GM18517 (cell line): ENCODE measurements at regions not wholly inside any gene's neighbourhood (a gene's known extent, or its start where the extent isn't known, plus 50 kb on each side); places are given as distances from the start of the nearest gene placed in this dataset.
A peak's percentile ranks its signal among the peaks of the same experiment; 100 is the strongest.
"Not testable (repeated sequence)": the region's sequence is repeated elsewhere in the genome, so short reads cannot be mapped to it uniquely, and the experiment has no call there.

ENCODE experiments used
- ATAC-seq: cut with Tn5 transposase; IDR thresholded peaks from one replicate; pipeline ENCODE4 v1.9.1; 2021; ENCODE audit warnings: mild to moderate bottlenecking, moderate library complexity; ENCODE audit not compliant: unreplicated experiment

DNA sequence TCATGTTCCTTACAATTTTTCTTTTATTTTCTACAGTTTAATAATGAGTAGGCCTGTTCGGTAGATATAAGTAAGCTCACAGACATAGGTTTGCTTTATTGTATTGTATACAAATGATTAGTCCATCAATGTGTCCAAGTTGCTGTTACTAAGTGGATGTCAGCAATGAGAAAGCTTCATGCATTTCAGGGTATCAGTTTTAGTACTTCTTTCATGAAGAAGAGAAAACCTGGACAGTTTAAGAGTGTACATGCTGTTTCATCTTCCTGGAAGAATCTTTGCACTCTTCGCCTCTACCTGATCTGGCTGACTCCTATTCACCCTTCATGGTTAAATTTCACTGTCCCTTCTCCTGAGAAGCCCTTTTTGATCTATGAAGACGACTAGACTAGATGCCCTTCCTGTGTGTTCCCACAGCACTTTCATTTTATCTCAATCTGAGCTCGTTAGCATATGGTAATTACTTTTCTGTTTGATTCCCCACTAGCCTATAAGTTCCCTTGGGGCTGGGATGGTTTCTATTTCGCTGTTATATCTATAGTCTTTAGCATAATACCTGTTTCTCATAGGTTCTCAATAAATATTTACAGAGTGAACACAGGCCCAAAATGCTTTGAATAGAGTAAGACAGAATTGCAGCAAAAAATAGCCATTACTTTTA lies 70.7 kb downstream of the CETN3 start:
- ATAC-seq, result peak; percentile 95

DNA sequence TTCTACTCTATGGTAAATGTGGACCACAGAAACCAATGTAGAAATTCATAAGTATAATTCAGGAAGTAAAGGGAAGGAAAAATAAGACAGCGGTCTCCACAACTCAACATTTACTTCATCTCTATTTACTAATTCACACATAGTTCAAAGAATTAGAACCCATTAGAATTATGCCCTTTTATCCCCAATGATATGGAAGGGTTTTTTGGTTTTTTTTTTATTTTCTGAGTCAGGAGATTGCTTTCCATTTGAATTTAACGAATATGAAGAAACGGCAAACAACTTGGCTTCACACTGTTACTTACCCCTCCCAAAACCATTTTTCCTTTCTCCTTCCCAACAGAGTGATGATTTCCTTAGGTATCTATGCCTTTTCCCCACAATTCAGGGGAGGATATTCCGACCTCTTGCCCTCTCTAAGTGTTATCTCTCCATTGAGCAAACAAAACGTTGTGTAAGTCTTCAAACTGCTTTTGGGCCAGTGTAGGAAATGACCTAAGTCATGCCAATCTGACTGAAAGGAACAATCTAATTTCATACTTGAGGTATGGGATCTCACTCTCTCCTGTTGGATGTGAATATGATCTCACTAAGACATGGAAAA lies 72.0 kb downstream of the CETN3 start:
- ATAC-seq, result no peak

DNA sequence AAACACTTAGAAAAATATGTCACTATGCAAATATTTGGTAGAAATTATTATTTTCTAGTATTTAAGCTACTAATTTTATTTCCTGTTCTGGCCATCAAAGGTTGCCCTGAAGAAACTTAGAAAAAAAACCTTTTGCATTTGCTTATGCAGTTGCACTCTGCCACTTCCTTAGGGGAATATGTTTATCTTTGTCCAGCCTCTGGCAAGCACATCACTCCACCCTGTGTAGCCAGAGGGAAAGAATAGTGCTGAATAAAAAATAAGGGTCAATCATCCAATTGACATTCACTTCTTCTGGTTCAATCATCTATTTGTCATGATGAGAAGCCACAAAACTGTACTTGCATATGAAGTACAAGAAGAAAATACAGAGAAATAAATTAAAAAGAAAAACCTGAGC lies 72.8 kb downstream of the CETN3 start:
- no peak for ATAC-seq

DNA sequence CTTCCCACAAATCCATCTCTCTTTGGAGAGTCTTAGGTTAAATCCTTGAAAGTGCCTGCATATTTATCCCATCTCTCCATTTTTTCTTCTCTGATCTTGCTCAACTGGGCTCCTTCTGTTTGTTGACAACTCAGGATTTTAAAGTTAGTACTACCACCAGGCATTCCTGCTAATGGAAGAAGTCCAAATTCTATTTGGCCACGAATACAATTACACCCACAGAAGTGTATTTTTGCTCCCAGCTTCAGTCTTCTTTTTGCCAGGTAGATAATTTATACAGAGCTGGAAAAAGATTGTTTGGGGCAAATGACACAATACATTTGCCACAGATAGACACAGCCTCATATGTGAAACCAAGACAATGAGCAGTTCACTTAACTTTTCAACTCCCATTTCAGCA lies 74.8 kb downstream of the CETN3 start:
- ATAC-seq, result no peak

DNA sequence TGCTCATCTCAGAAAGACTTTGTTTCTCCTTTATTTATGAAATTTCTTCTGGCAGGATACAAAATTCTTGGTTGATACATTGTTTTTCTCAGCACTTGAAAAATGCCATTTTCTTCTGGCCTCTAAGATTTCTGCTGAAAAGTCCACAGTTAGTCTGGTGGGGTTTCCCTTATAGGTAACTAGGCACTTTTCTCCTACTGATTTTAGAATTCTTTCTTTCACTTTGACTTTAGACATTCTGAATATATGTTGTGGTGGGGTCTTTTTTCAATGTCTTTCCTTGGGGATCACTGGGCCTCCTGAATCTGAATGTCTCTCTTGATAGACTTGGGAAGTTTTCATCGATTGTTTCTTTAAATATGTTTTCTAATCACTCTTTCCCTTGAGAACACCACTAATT lies 79.6 kb downstream of the CETN3 start:
- ATAC-seq, result no peak

DNA sequence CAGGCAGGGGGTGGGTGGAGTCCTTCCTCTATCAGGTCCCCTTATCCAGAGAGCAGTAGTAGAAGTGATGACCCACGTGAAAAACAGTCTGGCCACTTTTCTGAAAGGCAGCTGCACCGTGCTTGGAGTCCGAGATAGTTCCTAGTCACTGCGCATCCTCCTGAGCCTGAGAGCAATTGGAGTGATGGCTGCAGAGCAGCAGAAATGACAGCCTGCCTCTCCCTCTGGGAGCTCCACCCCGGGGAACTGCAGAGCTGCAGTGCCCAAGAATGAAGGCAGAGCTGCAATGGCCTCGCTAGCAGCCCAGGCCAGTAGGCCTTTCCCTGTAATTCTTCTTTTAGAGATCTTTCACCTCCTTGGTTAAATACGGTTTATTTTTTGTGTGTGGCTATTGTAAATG lies 82.6 kb downstream of the CETN3 start:
- no peak for ATAC-seq

DNA sequence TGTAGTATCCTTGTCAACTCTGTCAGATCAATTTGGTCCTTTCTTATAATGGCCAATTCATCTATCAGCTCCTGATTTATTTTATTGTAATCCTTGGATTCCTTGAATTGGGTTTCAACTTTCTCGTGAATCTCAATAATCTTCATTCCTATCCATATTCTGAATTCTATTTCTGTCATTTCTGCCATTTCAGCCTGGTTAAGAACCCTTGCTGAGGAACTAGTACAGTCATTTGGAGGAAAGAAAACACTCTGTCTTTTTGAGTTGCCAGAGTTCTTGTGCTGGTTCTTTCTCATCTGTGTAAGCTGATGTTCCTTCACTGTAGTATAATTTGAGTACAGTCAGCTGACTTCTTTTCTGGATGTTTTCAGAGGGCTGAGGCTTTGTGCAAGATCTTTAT lies 84.5 kb downstream of the CETN3 start:
- ATAC-seq, result no peak

DNA sequence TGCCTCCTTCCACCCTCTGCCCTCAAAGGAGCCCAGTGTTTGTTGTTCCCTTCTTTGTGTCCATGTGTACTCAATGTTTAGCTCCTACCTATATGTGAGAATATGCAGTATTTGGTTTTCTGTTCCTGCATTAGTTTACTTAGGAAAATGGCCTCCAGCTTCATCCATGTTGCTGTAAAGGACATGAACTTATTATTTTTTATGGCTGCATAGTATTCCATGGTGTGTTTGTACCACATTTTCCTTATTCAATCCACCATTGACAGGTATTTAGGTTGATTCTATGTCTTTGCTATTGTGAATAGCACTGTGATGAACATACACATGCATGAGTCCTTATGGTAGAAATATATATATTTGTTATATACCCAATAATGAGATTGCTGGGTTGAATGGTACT lies 89.2 kb downstream of the CETN3 start:
- ATAC-seq, result not testable (repeated sequence)

DNA sequence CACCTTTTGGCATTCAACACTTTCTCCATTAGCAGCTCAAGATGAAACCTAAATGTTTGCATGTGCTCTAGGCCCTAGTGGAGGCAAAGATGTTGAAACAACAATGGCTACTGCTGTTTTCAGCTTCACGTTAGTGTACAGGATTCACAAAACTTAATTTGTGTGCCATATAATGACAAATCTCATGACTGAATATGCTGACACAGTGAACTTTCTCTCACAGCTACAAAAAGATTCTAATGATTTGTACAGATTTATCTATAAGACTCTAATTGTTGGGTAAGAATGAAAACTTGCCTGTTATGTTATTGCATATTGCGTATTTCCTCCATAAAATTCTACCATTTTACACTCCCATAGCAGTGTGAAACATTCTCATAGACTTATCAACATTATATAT lies 97.5 kb downstream of the CETN3 start:
- ATAC-seq, result no peak

DNA sequence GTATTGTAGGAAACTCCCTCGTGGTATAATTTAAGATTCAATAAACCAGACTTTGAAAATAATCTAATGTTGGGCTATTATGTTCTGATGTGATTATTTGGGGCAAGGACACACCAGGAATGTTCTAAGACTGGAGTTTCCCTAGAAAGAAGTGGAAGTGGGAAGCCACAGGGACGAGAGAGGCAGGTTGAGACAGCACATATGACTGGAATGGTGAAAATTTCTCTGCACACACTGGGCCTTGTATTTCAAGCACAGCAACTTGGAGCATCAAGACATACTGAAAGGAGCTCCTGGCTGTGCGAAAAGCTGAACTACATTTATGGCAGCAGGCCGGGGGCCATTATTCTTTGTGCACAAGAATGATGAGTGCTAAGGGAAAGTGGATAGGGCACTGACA lies 98.2 kb downstream of the CETN3 start:
- no peak for ATAC-seq

DNA sequence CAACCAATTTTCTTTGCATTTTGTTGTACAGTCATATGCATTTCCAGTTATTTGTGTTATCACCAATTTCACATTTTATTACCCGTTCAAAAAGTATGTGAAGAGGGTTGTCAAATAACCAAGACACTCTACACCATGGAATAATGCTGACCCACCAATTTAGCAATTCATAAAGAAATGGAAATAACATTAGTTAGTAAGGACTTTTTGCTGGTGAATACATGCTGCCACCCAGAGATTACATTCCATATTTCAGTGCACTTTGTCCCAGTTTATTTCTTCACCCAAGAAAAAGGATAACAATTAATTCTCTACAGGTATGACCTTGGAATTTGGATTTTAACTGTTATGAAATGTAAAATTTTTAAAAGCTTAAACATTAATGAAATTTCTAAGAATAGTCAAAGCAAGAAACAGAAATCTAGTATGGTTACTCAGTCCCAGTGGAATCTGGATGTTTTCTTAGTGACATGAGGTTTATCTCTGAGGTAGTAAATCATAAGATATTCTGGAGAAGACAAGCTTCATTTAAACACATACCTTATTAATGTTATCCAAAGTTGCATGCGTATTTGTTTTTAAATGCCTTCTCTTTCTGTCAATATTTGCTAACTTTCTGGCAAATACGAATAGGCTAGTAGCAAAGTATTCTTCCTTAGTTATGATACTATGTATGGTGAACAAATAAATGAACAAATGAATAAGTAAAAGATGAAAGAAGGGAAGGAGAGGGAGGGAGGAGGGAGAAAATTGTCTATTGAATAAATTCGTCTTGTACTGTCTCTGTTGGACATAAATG lies 100.6 kb downstream of the CETN3 start:
- no peak for ATAC-seq

DNA sequence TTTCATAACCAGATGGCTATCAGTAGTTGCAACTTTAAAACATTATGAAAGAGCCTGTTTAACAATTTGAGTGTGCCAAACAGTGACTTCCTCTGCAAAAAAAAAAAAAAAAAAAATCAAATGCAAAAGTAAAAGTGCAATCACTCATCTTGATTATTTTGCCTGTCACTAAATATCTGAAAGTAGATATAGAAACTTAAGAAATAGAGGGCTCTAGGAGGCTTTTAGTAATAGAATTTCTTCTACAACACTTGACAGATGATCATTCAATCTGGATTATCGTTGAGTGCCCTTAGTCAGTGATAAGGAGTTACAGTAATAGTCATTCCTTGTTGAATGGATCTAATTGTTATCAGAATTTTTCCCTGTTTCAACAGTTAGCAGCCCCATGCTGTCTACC lies 101.8 kb downstream of the CETN3 start:
- ATAC-seq, result no peak

DNA sequence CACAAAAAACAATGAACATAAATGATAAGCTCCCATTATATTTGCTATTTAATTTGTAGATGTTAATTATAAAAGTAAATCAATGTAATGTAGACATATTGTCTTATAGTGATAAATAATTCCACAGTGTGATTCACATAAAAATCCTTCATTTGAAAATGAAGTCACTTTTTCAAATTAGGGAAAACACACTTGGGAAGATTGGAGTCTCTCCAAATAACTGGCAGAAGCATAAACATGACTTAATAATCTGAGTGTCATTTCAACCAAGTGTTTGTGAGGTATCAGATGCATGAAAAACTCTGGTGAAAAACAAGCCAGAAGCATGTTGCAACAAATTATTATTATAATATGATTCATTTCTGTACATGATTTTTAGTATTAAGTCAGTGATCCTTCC lies 102.2 kb downstream of the CETN3 start:
- no peak for ATAC-seq

DNA sequence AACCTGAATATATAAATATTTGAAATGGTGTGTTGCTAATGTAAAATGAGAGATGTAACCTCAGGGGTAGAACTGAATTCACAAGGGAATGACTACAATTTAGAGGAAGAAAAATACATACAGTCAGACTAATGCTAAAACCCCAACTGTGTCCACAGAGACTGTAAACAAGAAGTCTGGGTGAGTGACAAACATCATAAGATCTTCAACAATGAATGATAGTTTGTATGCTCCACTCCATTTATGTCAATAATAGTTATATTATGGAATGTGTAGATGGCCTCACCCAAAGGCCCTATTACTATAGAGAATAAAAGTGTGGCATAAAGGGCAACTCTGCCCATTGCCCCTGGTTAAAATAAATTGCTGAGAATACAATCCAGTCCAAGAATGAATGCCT lies 102.9 kb downstream of the CETN3 start:
- no peak for ATAC-seq

DNA sequence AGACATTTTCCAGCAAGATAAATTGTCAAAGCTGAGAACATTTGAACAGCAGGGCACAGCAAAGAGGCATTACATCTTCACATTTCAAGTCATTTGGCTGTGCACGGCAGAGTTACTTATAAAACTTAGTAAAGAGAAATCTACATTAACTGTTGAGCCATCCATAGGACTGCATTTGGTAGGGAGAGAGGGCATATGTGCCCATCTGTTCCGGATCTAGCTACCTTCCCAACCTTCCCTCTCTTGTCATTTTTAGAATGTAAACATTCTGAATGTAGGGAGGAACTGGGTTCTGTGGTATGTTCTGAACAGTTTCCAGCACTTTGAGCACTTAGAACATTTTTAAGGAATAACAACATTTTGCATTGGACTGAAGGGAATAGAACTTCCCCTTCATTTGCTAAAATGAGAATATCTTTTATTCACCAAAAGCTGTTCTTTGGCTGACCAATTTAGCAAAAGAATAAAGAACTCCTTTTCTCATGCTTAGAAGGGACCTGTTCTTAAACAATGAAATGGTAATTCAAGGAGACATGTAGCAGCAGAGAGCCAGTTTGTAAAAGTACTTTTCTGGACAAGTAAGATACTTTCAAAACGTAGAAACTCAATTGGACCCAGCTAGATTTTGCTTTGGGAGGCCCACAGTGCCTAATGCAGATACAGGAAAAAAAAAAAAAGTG lies 104.4 kb downstream of the CETN3 start:
- ATAC-seq, result no peak

DNA sequence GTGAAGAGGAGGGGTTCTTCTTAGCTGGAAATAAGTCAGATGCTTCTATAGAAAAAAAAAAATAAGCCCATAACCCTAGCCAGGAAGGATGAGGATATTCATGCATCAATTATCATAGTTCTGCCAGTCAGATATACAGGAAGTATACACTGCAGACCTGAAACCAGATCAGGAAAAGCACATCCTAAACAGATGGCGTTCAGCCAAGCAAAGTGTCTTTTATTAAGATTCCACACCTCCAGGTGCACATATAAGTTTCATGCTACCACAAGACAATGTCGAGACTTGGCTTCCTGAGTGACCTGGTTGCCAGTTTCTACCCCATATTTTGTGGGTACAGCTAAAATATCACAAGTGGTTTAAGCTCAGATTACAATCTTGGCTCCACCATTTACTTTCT lies 108.3 kb downstream of the CETN3 start:
- no peak for ATAC-seq

DNA sequence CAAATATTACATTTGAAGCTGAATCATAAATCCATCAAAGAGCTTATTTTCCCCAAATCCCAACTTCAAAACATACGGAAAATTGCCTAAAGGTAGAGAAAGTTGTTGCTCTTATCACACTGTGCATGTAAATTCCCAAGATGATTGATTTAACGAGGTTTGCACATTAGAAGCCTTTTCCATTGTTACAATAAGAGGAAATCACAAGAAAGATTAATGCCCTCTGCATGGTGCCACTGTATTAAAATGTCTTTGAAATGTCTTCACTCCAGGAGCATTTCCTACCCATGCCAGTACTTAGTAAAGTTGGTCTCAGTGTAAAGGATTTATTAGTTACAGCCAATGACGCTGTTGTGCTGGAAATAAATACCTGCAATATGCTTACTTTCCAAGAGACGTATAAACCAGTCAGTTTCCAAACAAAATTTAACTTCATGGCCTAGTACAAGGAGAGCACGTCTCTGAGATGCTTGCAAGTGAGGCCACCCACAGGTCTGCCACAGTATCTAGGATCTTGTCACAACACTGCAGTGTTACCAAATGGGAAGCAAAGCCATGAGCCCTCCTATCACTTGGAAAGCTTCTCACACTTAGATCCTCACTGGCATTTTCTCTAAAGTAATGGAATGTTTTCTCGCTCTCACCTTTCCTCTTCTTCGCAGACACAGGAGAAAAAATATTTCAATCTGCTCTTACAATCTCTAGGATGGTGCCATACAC lies 112.4 kb downstream of the CETN3 start:
- ATAC-seq, result no peak

DNA sequence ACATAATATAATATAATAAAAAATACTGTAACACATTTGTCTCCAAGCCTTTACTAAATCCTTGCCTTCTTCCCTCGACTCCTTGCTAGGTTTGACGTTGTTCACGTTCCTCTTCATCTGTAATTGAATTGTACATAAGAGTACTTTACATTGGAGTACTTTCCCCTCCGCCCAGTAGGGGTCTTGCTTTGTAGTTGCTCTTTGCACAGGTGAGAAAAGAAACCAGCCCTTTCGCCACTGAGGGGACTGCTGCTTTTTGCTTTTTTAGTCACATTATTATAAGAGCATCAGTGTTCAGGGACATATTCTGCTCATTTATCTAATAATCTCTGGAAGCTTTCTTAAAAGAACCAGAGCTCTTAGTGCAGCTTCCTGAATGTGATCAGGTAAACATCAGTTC lies 115.0 kb downstream of the CETN3 start:
- ATAC-seq, result no peak

DNA sequence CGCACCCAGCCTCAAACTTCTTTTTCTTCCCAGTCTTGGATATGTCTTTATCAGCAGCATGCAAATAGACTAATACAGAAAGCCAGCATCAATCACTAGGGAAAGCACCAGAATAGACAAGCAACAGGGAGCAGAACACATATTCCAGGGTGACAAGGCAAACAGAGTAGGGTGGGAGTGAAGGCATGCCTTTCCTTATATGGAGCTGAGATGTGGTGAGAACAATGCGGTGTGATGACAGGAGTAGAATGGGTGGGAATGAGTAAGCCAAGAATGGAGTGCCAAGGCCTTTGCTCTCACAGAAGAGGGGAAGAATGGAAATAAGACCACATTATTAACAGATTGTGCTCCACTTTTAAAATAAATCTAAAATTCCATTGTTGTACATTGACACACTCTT lies 115.6 kb downstream of the CETN3 start:
- no peak for ATAC-seq

DNA sequence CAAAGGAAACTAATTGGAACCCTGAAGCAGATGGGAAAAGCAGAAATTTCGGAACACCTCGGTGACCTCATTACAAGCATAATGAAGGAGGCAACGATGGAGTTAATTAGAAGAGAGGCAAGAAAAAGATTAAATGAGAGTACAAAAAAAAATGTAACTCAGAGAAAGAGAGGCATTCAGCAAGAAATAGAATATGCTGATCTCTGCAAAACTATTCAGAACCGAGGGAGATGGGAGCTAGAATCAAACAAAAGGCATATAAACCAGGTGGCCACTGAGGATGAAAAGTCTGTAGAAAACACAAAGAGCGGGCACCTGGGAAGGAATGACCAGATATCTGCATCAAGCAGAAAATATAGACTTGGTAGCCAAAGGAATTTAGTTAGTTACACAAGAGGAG lies 118.9 kb downstream of the CETN3 start:
- ATAC-seq, result no peak

DNA sequence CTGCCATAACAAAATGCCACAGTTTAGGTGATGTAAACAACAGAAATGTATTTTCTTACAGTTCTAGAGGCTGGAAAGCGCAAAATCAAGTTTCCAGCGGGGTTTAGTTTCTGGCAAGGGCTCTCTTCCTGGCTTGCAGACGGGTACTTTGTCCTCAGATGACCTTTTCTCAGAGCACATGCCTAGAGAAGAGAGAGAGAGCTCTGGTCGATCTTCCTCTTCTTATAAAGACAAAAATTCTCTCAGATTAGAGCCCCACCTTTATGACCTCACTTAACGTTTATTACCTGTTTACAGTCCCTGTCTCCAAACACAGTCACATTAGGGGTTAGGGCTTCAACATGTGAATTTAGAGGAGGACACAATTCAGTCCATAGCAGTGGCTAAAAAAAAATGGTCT lies 119.7 kb downstream of the CETN3 start:
- ATAC-seq, result no peak
